Mucosa of descending colon (tissue), 3 donors: ENCODE measurements at regions not wholly inside any gene's neighbourhood (a gene's known extent, or its start where the extent isn't known, plus 50 kb on each side); places are given as distances from the start of the nearest gene placed in this dataset.

ENCODE experiments used
- ATAC-seq: fragments of 200-7000 bp; cut with Tn5 transposase; one replicate; pipeline ENCODE4 v1.9.1; 2020; ENCODE audit warnings: mild to moderate bottlenecking, moderate library complexity
- DNase-seq, 3 donors: peaks; one replicate each; pipeline ENCODE4 v3.0.0-alpha.2; 2020
- H3K36me3 ChIP-seq: fragments of 200-600 bp; one replicate; pipeline ENCODE4 v1.8.0; 2021; ENCODE audit warnings: low read depth, mild to moderate bottlenecking
- H3K4me1 ChIP-seq: fragments of 200-600 bp; one replicate; pipeline ENCODE4 v1.8.0; 2021; ENCODE audit warnings: low read depth, mild to moderate bottlenecking
- H3K4me3 ChIP-seq: fragments of 200-600 bp; one replicate; pipeline ENCODE4 v1.8.0; 2021; ENCODE audit warnings: mild to moderate bottlenecking
- H3K9me3 ChIP-seq: fragments of 200-600 bp; one replicate; pipeline ENCODE4 v1.8.0; 2021; ENCODE audit warnings: mild to moderate bottlenecking
- intact Hi-C, 2 donors: fragments of 100-400 bp; cut with DNase I in 1 of 2; cut with micrococcal nuclease in 1 of 2; formaldehyde crosslinking; loops; one replicate each; pipeline versions ENCODE4 v1.11.0 to v1.11.1; 2022; cut with DNase I, micrococcal nuclease
- TF ChIP-seq, protein P1 (sequence below): fragments of 200-600 bp; IDR thresholded peaks from one replicate; pipeline ENCODE4 v1.8.0; 2022; ENCODE audit warnings: antibody characterized with exemption, mild to moderate bottlenecking
- donor health status: DM: no; HTN: no; CAD: no; lungs with moderate emphysema.
- donor health status: DM: no; HTN: no; CAD: no.
- donor health status: DM: no; HTN: yes; CAD: no.

DNA sequence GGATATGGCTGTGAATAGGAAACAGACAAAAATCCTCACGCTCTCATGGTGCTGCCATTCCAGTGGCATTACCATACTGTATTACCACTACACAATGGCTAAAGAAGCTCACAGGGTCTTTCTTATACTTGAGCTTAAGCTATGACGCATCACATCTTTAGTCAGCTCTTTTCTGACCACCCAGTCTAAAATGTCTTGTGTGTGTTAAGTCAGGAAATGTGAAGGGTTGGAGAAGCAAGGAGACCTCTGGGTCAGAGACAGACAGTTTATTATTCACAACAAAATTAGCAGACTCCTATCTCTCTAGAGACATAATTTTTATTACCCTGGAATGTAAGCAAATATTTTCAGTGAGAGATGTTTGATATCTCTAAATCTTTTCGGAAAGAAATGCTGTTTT lies 1583.2 kb upstream of the WWC1 start:
- Histone ChIP-seq H3K9me3 (peaks cover 3% of the 10 kb centered on the region), H3K36me3 (no peaks in the 10 kb centered on the region), H3K4me3 (no peak overlapping the region), H3K4me1 (no peaks in the 10 kb centered on the region)
- no peak for ATAC-seq
- no peak for DNase-seq
- intact Hi-C loops, result no loop called here
- TF ChIP-seq, protein P1, sequence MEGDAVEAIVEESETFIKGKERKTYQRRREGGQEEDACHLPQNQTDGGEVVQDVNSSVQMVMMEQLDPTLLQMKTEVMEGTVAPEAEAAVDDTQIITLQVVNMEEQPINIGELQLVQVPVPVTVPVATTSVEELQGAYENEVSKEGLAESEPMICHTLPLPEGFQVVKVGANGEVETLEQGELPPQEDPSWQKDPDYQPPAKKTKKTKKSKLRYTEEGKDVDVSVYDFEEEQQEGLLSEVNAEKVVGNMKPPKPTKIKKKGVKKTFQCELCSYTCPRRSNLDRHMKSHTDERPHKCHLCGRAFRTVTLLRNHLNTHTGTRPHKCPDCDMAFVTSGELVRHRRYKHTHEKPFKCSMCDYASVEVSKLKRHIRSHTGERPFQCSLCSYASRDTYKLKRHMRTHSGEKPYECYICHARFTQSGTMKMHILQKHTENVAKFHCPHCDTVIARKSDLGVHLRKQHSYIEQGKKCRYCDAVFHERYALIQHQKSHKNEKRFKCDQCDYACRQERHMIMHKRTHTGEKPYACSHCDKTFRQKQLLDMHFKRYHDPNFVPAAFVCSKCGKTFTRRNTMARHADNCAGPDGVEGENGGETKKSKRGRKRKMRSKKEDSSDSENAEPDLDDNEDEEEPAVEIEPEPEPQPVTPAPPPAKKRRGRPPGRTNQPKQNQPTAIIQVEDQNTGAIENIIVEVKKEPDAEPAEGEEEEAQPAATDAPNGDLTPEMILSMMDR, result no peak

DNA sequence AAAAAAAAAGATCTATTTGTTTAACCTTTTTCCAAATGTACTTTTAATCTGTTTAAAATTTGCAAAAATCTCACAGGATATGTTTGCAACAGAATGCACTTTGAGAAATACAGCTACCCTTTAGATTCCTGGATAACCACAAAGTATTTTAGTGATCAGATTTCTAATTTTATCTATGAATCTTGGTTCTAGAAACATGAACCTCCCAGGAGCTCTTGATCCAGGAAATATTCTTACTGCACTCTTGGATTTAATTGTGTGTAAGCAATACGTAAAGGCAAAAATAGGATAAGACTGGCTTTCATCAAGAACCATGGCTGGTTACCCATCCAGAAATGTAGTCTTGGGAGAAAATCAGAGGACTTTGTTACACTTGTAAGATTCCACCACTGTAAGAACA lies 1581.8 kb upstream of the WWC1 start:
- Histone ChIP-seq H3K9me3 (peaks cover 9% of the 10 kb centered on the region), H3K4me1 (no peaks in the 10 kb centered on the region), H3K4me3 (no peak overlapping the region), H3K36me3 (no peaks in the 10 kb centered on the region)
- ATAC-seq (no peak), DNase-seq (no peak)
- TF ChIP-seq, protein P1, result no peak
- intact Hi-C loops, result no loop called here

DNA sequence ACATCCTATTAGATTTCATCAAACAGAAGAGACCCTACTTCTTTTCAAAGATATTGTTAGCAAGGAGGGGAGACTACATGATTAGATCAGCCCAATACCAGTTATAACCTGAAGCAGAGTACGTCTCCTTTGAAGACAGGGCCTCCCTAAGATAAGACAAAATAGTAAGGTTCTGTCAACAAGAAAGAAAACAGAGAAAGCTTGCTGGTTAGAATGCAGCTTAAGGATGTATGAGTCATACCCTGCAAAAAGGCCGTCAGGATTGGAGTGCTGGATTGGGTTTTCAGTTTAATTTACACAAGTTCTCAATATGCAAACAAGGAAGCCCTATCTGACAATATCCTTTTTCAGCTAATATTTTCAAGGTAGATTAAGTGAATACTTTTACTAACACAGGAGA lies 1581.2 kb upstream of the WWC1 start:
- intact Hi-C loops, result no loop called here
- no peak for ATAC-seq
- DNase-seq, result no peak

DNA sequence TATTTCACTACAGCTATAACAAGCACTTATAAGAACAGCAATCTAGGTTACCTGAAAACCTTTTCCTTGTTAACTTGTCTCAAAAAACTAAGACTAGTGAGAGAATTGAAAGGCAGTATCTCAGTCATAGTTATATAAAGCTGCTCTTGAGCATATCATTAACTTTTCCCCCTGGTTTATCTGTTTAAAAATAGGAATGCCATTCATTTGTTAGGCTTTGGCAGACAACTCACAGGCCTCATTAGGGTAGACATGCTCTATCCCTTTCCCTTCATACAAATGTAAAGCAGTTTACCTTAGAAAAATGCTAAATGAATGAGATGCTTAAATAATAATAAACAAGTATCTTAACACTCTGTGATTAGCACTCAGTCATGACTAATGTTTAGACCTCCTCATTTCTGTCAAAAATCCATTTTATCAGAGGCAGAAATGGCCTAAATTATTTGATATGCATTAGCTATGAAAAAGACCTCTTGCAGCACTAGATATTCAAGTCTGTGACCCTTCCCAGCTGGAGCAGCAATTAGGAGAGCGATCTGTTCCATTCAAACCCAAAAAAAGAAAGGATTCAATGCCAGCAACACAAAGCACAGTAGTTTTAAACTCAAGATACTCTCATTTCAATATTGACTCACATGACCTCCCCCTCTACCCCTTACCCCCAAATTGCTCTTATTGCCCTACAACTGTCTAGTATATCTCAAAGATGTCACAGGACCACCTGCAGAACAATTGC lies 1578.8 kb upstream of the WWC1 start:
- ATAC-seq, result no peak
- DNase-seq, result no peak
- H3K9me3 ChIP-seq, result peaks cover 16% of the 10 kb centered on the region
- H3K4me1 ChIP-seq, result no peaks in the 10 kb centered on the region
- intact Hi-C loops, result no loop called here
- TF ChIP-seq, protein P1, result no peak
- no peaks in the 10 kb centered on the region for H3K36me3 ChIP-seq
- H3K4me3 ChIP-seq, result no peak overlapping the region

More for the DNA sequence above, 1581.2 kb upstream of the WWC1 start:
- Histone ChIP-seq H3K9me3 (peaks cover 12% of the 10 kb centered on the region), H3K4me1 (no peaks in the 10 kb centered on the region), H3K36me3 (no peaks in the 10 kb centered on the region), H3K4me3 (no peak overlapping the region)
- TF ChIP-seq, protein P1, result no peak

DNA sequence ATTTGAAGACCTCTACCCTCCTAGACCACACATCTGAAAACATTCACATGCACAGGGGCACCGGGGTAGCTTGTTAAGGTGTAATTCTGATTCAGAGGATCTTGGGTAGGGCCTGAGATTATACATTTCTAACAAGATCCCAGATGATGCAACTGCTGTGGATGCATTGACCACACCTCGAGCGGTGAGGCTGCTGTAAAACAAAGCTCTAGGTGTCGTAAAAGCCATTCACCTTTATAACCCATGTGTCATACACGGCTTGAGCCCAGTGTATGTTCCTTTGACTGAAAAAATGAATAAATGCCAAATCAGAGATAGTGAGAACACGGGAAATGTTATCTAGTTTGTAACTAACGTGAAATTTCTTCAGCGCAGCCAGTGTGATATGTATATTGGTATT lies 1578.2 kb upstream of the WWC1 start:
- no peak for DNase-seq
- Histone ChIP-seq H3K4me1 (no peaks in the 10 kb centered on the region), H3K36me3 (no peaks in the 10 kb centered on the region), H3K4me3 (no peak overlapping the region), H3K9me3 (peaks cover 16% of the 10 kb centered on the region)
- TF ChIP-seq, protein P1, result no peak
- intact Hi-C loops, result no loop called here
- ATAC-seq, result no peak
